ENCODE measurements at regions not wholly inside any gene's neighbourhood (a gene's known extent, or its start where the extent isn't known, plus 50 kb on each side); places are given as distances from the start of the nearest gene placed in this dataset.

GRCh38 chr2:62396880-62397279 lies 109.1 kb downstream of the TMEM17 start:
- no peak for TF ChIP-seq CTCF (conservative IDR thresholded peaks at IDR 0.05; ENCODE audit: low read depth, low read length)
- TF ChIP-seq RCOR1 (IDR thresholded peaks at IDR 0.05; ENCODE audit: insufficient replicate concordance, low read length) = no peak
- TF ChIP-seq ELK1 (IDR thresholded peaks at IDR 0.05; ENCODE audit: borderline replicate concordance, low read depth, low read length) = no peak
- TF ChIP-seq MAFK (IDR thresholded peaks at IDR 0.05; ENCODE audit: low read depth, low read length) = no peak

Data from IMR-90 (cell line).